GM19043 (cell line): ENCODE measurements at regions not wholly inside any gene's neighbourhood (a gene's known extent, or its start where the extent isn't known, plus 50 kb on each side); places are given as distances from the start of the nearest gene placed in this dataset.

Source experiments
- ATAC-seq: cut with Tn5 transposase; IDR thresholded peaks from one replicate; pipeline ENCODE4 v1.9.1; 2021; ENCODE audit warnings: low read depth; ENCODE audit not compliant: unreplicated experiment

DNA sequence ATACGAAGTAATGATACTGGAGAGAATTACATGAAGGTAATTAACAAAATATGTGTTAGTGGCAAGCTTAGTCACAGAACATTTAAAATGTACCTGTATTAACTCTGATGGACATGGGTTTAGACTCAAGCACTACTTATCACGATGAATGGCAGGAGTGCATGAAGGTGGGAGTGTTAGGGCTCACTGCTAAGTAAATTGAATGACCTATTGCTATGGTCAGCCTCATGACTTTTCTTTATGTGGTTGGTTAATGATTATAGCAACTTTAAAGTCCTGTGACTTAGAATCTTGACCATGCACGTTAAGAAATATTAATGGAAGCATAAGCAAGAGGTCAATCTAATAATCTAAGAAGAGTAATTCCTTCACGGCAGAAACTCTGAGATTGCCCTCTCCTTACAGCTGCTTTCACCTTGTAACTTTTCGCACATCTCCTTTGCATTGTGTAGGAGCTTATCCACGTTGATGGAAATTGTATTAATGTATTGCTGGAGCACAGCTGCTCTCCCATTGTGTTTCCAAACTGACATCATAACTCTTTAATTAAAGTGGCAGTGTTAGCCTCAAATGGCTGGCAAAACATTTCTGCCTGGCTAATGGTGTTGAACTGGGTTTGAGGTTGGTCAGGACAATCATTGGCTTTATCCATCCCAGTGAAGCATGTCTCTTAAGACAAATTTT, 114.5 kb downstream of the RXFP2 start:
- ATAC-seq = no peak

DNA sequence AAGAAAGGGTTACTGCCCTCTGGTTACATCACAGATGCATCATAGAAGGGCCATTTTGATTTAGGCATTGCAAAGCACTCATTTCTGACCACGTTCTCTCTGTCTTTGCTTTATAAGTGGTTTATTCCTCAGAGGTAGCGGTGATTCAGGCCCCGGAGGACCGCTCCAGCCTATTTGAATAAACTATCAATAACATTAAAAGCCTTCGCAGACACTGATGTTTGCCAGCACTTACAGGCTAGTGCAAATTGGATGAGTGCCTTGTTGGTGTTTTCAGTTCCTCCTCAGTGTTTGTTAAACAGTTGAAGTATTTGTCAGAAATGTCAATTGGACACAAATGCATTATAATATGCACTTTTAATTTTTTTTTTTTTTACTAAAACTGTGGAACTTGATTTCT, 120.2 kb downstream of the RXFP2 start:
- no peak for ATAC-seq

DNA sequence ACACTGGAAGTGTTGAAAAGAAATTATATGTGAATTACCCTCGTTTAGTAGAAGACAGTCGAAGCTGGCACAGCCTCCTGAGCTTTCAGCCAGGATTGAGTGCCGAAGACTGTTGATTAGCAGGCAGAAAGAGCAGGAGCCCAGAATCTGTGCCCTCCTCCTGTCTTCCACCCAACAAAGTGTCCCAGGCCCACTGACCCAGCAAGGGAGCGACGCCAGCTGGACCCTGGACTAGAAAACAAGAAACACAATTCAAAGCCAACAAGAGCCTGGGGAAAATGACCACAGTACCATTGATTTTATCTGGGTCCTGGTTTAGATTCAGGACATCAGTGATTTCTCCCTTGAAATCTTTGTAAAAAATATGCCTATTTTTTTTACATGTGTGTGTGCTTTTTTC, 120.7 kb downstream of the RXFP2 start:
- no peak for ATAC-seq

DNA sequence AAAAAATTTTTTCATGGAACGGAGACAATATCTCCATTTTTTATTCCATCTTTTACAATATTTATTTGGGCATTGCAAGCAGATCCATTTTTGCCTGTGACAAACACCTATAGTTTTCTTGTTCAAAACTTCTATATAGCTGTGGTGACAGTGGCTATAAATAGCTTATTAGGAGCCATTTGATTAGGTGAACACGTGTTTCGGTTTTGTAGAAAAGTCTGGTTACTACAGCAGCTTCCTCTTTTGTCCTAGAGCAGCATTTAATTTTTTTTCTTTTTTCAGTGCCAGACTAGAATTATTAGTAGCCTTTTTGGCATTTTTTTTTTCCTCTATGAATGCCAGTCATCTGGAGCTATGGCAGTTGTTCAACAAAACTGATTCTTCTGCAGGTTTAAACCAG, 123.5 kb downstream of the RXFP2 start:
- ATAC-seq = no peak

DNA sequence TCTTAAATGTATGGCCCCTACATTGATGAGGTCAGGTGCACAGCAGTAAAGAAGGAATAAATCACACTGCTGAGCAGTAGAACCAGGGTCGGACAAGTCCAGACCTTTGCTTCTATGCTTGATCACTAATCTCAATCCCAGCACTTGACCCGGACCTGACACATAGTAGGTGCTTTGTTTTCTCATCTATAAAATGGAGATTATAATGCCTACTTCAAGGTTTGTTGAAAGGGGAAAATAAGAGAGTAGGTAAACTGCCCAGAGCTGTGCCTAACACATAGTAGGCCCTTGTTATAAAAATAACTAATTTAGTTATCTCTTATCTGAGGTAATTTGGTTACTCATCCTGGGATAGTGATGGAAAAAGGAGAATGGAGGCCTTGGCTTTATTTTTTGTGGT, 125.0 kb downstream of the RXFP2 start:
- ATAC-seq = no peak

DNA sequence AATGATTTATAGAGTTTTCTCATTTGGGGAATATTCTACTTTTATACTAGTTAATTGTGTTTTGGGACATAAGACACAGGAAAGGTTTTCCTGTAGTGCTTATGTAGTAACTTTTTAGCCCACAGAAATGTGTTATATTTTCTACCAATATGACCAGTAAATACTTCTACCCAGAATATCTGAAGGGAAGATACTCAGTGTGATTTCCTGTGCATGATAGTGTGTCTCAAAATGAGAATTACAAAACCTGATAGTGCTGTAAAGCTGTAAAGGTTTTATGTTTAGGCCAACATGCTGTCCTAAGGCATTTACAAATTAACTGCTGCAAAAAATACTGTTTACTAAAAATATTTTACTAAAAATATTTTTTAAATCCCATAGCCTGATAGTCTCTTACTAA, 126.8 kb downstream of the RXFP2 start:
- no peak for ATAC-seq

DNA sequence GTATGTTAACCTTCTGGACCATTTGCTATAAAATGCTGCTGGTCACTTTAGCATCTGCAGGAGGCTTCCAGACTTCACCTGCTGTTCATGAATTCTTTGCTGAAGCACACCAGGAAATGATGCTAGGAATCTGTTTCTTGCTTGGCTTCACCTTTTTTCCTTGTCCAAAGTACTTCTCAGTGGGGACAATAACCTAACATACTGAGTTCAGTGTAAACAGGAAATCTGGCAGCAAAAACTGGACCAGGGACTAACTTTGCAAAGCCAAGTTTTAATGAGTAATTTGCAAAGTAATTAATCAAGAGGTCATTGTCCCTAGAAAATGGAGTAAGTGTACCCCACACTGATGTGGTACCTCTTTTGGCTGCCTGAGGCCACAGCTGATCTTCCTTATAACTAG, 128.4 kb downstream of the RXFP2 start:
- ATAC-seq = no peak

DNA sequence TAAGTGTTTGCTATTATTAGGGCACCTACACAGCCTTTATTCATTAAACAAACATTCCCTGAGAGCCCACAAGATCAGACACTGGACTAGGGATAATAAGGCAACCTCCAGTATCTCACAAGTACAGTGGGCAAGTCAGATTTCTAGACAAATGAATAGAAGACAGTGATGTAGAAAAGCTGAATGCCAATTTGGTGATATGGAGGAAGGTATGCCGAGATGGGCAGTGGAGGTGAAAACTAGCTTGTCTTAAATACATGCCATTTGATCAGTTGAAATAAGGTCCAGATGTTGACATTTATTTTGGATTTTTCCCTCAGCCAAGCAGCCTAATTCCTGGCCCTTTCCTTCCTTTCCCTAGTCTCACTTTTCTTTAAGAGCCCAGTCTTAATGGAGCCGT, 130.3 kb downstream of the RXFP2 start:
- no peak for ATAC-seq

DNA sequence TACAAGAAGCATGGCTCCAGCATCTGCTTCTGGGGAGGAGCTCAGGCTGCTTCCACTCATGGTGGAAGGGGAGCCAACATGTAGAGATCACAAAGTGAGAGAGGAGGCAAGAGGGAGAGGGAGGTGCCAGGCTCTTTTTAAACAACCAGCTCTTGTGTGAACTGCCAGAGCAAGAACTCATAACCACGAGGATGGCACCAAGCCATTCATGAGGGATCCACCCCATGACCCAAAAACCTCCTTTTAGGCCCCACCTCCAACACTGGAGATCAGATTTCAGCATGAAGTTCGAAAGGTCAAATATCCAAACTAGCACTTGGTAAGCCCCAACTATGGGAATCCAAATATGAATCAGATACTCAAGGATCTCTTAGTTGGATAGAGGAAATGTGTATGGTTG, 131.2 kb downstream of the RXFP2 start:
- ATAC-seq = no peak

DNA sequence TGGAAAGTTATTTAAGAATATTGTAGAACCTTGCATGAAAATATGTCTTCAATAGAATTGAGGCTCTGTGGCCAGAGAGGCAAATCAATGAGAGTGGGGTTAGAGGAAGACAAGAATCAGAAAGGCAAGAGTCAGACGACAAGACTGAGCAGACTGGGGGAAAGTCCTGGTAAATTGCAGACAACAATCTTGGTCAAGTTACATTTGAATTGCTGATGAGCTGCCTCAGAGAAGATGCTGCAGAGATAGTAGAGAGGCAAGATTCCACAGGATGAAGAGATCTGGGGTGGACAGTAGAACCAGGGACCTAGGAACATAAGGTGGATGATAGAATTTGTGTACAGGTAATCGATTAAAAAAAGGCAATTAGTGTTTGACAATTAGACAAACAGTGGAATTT, 133.8 kb downstream of the RXFP2 start:
- ATAC-seq = no peak

DNA sequence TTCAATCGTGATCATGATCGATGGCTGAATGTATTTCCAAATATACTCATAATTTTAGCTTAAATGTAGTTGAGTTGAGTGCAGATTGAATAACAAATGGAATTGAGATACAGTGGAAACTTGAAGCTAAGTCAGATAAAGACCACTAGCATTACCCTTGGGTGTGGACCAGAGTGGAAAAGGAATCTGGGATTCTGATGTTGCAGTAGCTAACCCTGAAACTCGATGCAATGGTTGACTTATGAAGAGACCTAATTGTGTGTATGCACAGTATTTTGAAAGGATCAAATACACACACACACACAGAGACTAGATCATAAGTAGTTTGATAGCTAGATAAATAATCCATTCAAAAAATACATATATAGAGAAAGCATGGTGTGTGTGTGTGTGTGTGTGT, 135.8 kb downstream of the RXFP2 start:
- ATAC-seq = no peak

DNA sequence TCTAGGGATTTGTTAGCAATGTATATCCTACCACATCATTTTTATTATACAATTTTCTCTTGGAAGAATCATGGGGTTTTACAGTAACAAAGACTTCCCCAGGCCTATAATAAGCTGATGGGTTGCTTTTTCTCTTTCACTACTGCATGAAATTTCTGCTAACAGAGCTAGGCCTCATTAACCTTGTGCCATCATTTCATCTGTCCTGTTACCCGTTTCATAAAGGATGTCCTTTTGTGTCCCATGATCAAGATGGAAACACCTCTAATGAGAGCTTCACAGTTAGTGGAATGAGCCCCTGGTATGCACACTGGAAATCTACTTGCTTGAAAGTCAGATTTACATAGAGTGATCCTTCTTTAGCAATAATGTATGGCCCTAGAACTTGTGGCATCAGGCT, 138.7 kb downstream of the RXFP2 start:
- ATAC-seq = no peak

DNA sequence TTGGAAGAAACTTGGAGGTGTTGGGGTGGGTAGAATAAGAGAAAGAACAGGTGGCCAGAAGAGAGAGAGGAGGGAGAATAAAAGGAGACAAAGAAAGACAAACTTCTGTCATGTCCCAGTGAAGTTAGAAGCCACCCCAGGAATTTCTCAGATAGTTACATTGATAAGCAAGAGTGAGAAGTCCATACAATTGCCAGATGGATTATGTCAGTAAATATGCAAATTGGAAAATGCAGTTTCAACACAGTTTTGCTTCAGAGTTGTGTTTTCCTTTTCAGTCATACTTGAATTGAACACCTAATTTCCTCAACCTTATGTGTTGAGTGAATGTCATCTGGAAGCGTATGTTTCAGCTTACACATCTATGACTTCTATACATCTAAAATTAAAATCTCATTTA, 139.2 kb downstream of the RXFP2 start:
- no peak for ATAC-seq

DNA sequence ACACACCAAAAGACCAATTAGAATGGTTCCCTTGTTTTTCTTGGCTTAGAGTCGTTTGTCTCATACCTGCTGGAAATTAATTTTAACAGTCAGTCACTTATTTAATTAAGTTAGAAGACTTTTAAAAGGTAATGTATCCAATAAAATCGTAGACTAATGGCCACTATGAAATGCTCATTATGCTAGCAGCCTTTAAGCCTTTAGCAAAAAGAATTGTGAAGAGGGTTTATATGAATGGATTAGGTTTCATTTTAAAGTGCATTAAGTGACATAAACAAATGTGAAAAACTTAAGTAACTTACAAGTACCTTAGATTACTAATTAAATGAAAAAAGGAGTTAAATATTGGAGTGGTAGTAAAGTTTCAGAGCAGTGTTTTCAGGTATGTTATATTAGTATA, 139.6 kb downstream of the RXFP2 start:
- no peak for ATAC-seq

DNA sequence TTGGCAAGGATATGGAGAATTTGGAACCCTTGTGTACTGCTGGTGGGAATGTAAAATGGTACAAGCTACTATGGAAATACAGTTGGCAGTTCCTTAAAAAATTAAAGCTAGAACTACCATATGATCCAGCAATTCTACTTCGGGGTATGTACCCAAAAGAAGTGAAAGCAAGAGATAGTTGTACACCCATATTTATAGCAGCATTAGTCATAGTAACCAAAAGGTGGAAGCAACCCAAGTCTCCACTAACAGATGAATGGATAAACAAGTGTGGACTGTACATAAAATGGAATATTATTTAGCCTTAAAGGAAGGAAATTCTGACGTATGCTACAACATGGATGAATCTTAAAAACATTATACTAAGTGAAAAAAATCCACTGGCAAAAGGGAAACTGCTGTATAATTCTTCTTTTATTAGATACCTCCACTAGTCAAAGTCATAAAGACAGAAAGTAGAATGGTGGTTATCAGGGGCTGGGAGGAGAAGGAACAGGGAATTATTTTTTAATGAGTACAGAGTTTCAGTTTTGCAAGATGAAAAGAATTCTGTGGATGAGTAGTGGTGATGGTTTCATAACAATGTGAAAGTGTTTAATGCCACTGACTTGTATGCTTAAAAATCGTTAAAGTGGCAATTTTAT, 141.6 kb downstream of the RXFP2 start:
- ATAC-seq = no peak

DNA sequence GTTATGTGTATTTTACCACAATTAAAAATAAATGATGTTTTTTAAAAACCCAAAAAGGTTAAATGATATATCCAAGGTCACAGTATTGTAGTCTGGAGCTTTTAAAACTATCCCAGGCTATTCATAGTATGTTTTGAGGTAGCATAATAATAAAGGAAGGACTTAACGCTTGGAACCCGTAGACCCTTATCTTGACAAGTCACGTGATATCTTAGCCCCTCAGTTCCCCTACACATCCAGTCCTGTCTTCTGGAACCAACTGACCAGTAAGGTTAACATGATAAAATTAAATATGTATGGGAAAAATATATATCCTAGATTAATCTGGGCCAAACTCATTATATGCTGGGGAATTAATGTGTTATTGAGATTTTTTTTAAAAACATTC, 142.2 kb downstream of the RXFP2 start:
- ATAC-seq = no peak

DNA sequence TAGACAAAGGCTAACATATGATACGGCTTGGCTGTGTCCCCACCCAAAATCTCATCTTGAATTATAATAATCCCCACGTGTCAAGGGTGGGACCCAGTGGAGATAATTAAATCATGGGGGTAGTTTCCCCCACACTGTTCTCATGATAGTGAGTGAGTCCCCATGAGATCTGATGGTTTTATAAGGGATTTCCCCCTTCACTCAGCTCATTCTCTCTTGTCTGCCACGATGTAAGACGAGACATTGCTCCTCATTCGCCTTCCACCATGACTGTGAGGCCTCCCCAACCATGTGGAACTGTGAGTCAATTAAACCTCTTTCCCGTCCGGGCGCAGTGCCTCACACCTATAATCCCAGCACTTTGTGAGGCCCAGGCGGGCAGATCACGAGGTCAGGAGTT, 143.5 kb downstream of the RXFP2 start:
- ATAC-seq = no peak

DNA sequence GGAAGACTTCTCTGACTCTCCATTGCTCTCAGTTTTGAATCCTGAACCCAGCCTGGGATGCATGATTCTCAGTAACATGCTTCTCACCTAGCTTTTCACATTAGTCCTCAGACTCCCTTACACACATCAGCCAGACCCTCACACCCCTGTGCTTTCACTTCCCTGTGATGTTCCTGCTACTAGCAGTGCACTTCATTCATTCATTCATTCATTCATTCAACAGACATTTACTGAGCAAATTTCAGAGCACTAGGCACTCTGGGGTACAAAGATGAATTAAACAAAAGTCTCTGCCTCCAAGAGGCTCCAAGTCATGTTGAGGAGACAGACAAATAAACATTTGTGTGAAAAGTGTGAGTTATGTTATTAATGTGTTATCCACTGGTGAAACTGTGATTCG, 145.2 kb downstream of the RXFP2 start:
- no peak for ATAC-seq

DNA sequence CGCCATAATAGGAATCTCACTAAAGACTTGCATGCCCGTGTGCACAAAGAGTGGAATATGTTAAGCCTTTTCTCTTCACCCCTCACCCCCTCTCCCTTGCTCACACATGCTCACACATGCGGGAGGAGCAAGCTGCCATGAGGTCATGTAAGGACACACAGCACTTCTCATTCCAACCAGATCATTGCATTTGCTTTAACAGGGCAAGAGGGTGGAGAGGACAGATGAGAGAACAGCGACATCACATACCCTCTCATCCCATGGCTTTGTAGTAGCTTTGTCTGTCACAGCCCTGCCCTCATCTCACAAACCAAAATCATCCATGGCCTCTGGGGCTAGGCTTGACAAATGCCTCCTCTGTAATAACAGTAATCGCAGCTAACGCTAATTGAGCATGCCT, 145.6 kb upstream of the FRY start:
- no peak for ATAC-seq

DNA sequence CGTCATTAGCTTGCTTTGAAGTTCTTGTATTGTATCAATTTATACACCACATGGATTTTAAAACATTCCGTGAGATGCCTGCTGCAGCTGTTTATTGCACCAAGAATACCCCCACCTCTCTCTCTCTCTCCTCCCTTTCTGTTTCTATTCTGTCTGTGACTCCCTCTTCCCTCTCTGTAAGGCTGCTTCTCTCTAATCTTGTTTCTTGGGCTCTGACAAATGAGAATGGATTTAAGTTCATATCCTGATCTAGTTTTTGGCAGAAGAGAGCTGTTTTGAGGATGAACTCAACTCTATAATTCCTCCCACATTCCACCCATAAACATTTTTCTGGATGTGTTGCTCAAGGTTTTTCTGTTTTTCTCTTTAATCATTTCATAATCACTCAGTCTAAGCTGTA, 144.3 kb upstream of the FRY start:
- no peak for ATAC-seq

DNA sequence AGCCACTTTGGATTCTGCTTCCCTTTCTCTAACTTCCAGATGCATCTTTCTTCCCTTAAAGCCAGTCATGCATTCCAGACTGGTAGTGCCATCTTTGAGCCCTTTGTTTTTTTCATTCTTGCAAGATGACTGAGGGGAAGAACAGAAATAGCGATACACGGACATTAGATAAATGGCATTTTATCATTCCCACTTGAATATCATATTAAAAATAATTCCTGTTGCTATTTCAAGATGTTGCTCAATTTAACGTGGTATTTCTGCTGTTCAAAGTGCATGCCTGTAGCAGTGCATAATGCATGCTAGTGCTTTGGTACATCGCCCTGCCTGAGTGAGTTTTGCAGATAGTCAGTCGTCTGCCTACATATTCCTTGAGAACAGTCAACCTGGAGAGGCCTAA, 140.6 kb upstream of the FRY start:
- no peak for ATAC-seq

DNA sequence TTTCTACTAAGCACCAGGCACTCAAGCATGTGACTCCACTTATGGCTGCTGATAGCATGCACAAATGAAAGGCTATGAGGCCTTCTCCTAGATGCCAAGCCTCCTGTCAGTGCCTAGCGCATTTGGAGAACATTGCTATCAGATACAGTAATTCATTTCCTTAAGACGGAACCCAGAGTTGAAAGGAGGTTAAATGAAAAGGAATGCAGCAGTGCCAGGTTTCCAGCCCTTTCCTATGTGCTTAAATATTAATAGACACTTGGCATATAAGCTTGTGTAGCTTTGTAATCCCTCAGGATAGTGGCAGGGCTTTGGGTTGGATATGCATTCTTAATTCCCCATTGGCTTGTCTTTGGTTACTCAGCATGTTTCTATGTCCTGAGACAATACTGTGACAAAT, 140.1 kb upstream of the FRY start:
- ATAC-seq = no peak

DNA sequence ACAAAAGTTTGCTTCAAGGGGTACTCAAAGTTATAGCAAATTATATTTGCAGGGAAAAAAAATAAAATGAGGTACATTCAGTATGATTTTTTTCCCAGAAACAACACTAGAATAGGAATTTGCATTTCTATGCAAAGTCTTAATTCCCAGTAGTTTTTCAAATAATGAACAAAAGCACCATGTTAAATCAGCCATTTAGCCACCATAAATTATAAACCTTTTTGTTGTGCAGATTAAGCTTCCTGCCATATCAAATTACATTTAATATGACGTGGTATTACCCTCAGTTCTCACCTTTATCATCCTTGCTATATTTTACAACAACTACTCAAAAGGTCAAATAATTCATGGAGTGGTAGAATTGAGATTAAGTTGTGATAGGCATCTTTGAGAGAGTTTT, 136.6 kb upstream of the FRY start:
- ATAC-seq = no peak
